ENCODE measurements at regions not wholly inside any gene's neighbourhood (a gene's known extent, or its start where the extent isn't known, plus 50 kb on each side); places are given as distances from the start of the nearest gene placed in this dataset.

GRCh38 chr12:75959506-75959905, 72.1 kb downstream of the PHLDA1 start:
- Histone ChIP-seq H3K27me3 (ENCODE audit: insufficient read depth) (no peaks in the 10 kb centered on the region), H2AFZ (no peak overlapping the region), H4K20me1 (replicated peaks; ENCODE audit: insufficient read depth) (no peaks in the 10 kb centered on the region), H3F3A (replicated peaks; ENCODE audit: low read depth) (0 out of 2 replicates have a peak, but pooled peaks cover 5% of the 10 kb centered on the region), H3K4me1 (ENCODE audit: insufficient read depth) (peaks cover 37% of the 10 kb centered on the region), H3K9me2 (ENCODE audit: insufficient read depth) (no peaks in the 10 kb centered on the region), H3K79me2 (replicated peaks; ENCODE audit: insufficient read depth) (no peaks in the 10 kb centered on the region), H3K36me3 (ENCODE audit: insufficient read depth) (no peaks in the 10 kb centered on the region), H3K4me3 (peak overlapping the region; percentile 2; the same call in 1 of the 2 replicates), H3K4me2 (peak overlapping the region; percentile 52), H3K27ac (ENCODE audit: low read depth) (peak overlapping the region; percentile 91)
- no peaks in the 10 kb centered on the region for H3K9me3 Mint-ChIP-seq
- DNase-seq (ENCODE audit: low spot score) = no peak
- no peaks in the 10 kb centered on the region for H3K36me3 Mint-ChIP-seq (ENCODE audit: low read depth)
- peak overlapping the region; percentile 46 for H3K27ac Mint-ChIP-seq
- H3K27me3 Mint-ChIP-seq (ENCODE audit: insufficient read depth, low read depth, poor library complexity) = peaks cover 6% of the 10 kb centered on the region
- peak; percentile 19 for ATAC-seq
- TF ChIP-seq JUNB (IDR thresholded peaks at IDR 0.05; ENCODE audit: unreplicated experiment) (no peak), POLR2AphosphoS5 (IDR thresholded peaks at IDR 0.05; ENCODE audit: low read depth) (no peak), EZH2 (IDR thresholded peaks at IDR 0.05; ENCODE audit: low read depth, unreplicated experiment) (no peak), EZH2phosphoT487 (IDR thresholded peaks at IDR 0.05; ENCODE audit: unreplicated experiment) (no peak)
- TF ChIP-seq, protein P1, sequence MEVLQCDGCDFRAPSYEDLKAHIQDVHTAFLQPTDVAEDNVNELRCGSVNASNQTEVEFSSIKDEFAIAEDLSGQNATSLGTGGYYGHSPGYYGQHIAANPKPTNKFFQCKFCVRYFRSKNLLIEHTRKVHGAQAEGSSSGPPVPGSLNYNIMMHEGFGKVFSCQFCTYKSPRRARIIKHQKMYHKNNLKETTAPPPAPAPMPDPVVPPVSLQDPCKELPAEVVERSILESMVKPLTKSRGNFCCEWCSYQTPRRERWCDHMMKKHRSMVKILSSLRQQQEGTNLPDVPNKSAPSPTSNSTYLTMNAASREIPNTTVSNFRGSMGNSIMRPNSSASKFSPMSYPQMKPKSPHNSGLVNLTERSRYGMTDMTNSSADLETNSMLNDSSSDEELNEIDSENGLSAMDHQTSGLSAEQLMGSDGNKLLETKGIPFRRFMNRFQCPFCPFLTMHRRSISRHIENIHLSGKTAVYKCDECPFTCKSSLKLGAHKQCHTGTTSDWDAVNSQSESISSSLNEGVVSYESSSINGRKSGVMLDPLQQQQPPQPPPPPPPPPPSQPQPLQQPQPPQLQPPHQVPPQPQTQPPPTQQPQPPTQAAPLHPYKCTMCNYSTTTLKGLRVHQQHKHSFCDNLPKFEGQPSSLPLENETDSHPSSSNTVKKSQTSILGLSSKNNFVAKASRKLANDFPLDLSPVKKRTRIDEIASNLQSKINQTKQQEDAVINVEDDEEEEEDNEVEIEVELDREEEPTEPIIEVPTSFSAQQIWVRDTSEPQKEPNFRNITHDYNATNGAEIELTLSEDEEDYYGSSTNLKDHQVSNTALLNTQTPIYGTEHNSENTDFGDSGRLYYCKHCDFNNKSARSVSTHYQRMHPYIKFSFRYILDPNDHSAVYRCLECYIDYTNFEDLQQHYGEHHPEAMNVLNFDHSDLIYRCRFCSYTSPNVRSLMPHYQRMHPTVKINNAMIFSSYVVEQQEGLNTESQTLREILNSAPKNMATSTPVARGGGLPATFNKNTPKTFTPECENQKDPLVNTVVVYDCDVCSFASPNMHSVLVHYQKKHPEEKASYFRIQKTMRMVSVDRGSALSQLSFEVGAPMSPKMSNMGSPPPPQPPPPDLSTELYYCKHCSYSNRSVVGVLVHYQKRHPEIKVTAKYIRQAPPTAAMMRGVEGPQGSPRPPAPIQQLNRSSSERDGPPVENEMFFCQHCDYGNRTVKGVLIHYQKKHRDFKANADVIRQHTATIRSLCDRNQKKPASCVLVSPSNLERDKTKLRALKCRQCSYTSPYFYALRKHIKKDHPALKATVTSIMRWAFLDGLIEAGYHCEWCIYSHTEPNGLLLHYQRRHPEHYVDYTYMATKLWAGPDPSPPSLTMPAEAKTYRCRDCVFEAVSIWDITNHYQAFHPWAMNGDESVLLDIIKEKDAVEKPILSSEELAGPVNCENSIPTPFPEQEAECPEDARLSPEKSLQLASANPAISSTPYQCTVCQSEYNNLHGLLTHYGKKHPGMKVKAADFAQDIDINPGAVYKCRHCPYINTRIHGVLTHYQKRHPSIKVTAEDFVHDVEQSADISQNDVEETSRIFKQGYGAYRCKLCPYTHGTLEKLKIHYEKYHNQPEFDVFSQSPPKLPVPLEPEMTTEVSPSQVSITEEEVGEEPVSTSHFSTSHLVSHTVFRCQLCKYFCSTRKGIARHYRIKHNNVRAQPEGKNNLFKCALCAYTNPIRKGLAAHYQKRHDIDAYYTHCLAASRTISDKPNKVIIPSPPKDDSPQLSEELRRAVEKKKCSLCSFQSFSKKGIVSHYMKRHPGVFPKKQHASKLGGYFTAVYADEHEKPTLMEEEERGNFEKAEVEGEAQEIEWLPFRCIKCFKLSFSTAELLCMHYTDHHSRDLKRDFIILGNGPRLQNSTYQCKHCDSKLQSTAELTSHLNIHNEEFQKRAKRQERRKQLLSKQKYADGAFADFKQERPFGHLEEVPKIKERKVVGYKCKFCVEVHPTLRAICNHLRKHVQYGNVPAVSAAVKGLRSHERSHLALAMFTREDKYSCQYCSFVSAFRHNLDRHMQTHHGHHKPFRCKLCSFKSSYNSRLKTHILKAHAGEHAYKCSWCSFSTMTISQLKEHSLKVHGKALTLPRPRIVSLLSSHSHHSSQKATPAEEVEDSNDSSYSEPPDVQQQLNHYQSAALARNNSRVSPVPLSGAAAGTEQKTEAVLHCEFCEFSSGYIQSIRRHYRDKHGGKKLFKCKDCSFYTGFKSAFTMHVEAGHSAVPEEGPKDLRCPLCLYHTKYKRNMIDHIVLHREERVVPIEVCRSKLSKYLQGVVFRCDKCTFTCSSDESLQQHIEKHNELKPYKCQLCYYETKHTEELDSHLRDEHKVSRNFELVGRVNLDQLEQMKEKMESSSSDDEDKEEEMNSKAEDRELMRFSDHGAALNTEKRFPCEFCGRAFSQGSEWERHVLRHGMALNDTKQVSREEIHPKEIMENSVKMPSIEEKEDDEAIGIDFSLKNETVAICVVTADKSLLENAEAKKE (CRISPR knock-in tag; IDR thresholded peaks at IDR 0.05) = no peak; the same call in 1 of the 2 replicates
- TF ChIP-seq, protein P2, sequence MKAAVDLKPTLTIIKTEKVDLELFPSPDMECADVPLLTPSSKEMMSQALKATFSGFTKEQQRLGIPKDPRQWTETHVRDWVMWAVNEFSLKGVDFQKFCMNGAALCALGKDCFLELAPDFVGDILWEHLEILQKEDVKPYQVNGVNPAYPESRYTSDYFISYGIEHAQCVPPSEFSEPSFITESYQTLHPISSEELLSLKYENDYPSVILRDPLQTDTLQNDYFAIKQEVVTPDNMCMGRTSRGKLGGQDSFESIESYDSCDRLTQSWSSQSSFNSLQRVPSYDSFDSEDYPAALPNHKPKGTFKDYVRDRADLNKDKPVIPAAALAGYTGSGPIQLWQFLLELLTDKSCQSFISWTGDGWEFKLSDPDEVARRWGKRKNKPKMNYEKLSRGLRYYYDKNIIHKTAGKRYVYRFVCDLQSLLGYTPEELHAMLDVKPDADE (IDR thresholded peaks at IDR 0.05) = no peak
- peaks cover 39% of the 10 kb centered on the region for H3K4me1 Mint-ChIP-seq
- peak overlapping the region; percentile 47; the same call in 2 of the 3 replicates for H3K4me3 Mint-ChIP-seq

All from GM23338 (cell line).